ENCODE measurements at regions not wholly inside any gene's neighbourhood (a gene's known extent, or its start where the extent isn't known, plus 50 kb on each side); places are given as distances from the start of the nearest gene placed in this dataset.

DNA sequence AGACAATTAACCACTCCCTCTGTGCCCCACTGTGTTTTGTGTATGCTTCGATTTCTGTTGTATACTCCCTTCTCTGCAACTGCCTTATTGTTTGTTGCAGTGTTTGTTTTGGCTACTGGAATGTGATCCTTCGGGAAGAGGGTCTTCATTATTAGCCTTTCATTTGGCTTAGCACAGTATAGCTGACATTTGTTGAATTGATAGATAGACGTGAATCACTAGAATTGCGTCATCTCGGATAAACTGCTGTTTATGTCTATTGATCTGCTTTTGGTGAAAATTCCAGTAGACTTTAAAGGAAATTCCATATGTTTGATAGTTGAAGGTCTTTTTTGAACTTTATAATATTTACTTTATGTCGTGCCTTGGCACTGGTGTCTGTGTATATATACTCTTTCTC, 189.9 kb upstream of the EYA4 start:
- no peak for DNase-seq
- TF ChIP-seq, protein P1, sequence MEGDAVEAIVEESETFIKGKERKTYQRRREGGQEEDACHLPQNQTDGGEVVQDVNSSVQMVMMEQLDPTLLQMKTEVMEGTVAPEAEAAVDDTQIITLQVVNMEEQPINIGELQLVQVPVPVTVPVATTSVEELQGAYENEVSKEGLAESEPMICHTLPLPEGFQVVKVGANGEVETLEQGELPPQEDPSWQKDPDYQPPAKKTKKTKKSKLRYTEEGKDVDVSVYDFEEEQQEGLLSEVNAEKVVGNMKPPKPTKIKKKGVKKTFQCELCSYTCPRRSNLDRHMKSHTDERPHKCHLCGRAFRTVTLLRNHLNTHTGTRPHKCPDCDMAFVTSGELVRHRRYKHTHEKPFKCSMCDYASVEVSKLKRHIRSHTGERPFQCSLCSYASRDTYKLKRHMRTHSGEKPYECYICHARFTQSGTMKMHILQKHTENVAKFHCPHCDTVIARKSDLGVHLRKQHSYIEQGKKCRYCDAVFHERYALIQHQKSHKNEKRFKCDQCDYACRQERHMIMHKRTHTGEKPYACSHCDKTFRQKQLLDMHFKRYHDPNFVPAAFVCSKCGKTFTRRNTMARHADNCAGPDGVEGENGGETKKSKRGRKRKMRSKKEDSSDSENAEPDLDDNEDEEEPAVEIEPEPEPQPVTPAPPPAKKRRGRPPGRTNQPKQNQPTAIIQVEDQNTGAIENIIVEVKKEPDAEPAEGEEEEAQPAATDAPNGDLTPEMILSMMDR (IDR thresholded peaks at IDR 0.05), result no peak
- Histone ChIP-seq H3K27ac (no peak overlapping the region), H3K27me3 (no peaks in the 10 kb centered on the region), H3K4me1 (no peaks in the 10 kb centered on the region), H3K4me3 (no peak overlapping the region), H3K36me3 (no peaks in the 10 kb centered on the region), H3K9me3 (no peaks in the 10 kb centered on the region)
- intact Hi-C loops (cut with DNase I), result no loop called here
- no peak for ATAC-seq

DNA sequence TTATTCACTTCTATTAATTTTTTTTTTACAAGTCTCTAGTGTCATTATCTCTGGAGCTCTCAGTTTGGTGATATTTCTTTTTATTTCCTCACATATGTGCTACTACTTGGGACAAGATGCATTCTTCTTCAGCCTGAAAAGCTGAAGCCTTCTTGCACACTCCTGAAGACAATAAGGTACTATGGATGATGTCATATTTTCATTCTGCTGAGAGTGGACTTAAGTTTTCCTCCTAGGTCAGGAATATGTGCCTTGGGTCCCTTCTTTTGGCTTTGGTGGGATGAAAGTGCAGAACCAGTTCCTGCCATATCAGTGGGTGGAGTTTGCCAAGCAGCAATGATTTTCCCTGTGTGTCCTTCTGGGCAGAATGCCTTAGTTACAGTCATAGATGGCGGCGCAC, 188.7 kb upstream of the EYA4 start:
- TF ChIP-seq, protein P1 (IDR thresholded peaks at IDR 0.05), result no peak
- ATAC-seq, result no peak

DNA sequence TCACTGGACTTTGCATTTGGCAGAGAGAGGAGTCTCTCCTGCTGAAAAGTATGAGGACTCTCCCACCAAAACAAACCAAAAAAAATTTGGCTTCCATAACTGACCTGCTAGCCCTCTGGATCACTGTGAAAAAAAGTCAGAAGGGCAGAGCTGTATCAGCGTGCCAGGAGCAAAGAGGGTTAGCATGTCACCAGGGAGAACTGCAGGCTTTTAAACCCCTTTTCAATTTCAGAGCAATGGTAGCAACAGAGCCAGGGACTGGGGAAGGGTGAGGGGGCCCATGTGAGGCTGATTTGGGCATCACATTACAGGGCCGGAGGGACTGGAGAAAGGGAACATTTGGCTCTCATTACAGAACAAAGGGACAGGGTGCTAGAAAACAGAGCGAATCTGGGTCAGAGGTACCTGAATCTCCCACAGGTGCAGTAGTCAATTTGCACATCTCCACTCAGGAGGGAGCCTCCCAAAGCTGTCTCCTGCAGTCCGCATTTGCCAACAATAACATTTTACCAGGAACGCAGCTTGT, 185.7 kb upstream of the EYA4 start:
- H3K36me3 ChIP-seq, result no peaks in the 10 kb centered on the region
- TF ChIP-seq, protein P1 (IDR thresholded peaks at IDR 0.05), result no peak
- ATAC-seq (no peak), DNase-seq (no peak)
- H3K4me3 ChIP-seq, result no peak overlapping the region
- no peak overlapping the region for H3K27ac ChIP-seq
- H3K9me3 ChIP-seq, result no peaks in the 10 kb centered on the region
- no peaks in the 10 kb centered on the region for H3K27me3 ChIP-seq
- no peaks in the 10 kb centered on the region for H3K4me1 ChIP-seq
- intact Hi-C loops (cut with DNase I), result no loop called here

More for the DNA sequence above, 188.7 kb upstream of the EYA4 start:
- intact Hi-C loops (cut with DNase I), result no loop called here
- Histone ChIP-seq H3K9me3 (no peaks in the 10 kb centered on the region), H3K4me3 (no peak overlapping the region), H3K4me1 (no peaks in the 10 kb centered on the region), H3K27me3 (no peaks in the 10 kb centered on the region), H3K27ac (no peak overlapping the region), H3K36me3 (no peaks in the 10 kb centered on the region)
- DNase-seq, result no peak

DNA sequence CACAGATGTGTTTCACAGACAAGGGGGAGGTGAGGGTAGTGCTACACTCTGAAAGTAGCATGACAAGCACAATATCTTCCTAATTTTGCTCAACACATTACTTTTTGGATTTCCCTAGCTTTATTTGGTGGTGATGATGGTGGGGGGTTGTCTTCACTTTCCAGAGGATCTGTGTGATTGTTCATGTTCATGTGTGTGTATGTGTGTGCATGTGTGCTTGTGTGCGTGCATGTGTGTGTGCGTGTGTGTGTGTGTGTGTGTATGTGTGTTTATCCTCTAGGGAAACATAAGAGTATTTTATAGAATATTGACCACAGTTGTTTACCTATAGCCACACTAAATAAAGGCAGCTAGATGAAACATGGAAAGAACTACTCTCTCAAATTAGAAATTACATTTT, 183.8 kb upstream of the EYA4 start:
- Histone ChIP-seq H3K27me3 (no peaks in the 10 kb centered on the region), H3K27ac (no peak overlapping the region), H3K4me3 (no peak overlapping the region), H3K36me3 (no peaks in the 10 kb centered on the region), H3K9me3 (no peaks in the 10 kb centered on the region), H3K4me1 (no peaks in the 10 kb centered on the region)
- intact Hi-C loops (cut with DNase I), result no loop called here
- DNase-seq, result no peak
- TF ChIP-seq, protein P1 (IDR thresholded peaks at IDR 0.05), result no peak
- no peak for ATAC-seq

DNA sequence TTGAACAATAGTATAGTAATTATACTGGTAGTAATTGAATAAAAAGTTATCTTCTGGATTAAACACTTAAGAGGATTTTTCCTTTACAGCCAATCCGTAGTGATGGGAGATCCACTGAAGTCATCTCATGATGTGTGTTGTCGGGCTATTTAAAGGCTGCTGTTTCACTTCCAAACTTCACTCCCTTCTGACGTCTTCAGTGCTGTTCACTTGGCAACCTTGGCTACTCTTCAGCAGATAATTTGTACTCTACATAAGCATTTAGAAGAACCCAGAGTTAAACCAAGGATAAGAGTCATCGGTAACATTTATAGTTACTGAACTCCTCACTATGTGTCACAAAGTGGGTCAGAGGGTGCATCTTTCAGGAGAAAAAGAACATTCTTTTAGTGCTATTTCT, 179.1 kb upstream of the EYA4 start:
- peak in 1 of 4 donors; percentile 61 for DNase-seq

More for the DNA sequence above, 179.1 kb upstream of the EYA4 start:
- no peaks in the 10 kb centered on the region for H3K4me1 ChIP-seq
- intact Hi-C loops (cut with DNase I), result no loop called here
- no peaks in the 10 kb centered on the region for H3K36me3 ChIP-seq
- no peak overlapping the region for H3K4me3 ChIP-seq
- TF ChIP-seq, protein P1 (IDR thresholded peaks at IDR 0.05), result no peak
- no peaks in the 10 kb centered on the region for H3K27me3 ChIP-seq
- ATAC-seq, result no peak
- no peak overlapping the region for H3K27ac ChIP-seq
- H3K9me3 ChIP-seq, result no peaks in the 10 kb centered on the region
